ENCODE measurements at regions not wholly inside any gene's neighbourhood (a gene's known extent, or its start where the extent isn't known, plus 50 kb on each side); places are given as distances from the start of the nearest gene placed in this dataset.
A peak's percentile ranks its signal among the peaks of the same experiment; 100 is the strongest.

DNA sequence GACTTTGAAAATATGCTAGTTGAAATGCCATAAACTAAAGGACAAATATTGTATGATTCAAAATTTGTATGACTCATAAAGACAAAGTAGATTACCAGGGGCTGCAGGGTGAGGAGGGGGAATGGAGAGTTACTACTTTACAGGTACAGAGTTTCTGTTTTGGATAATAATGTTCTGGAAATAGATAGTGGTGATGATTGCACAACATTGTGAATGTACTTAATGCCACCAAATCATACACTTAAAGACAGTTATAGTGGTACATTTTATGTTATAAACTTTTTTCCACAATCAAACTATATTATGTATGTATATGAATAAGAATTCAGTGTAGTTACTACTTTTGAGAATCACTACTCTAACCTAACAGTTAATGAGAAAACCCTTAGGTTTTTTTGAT is 368.1 kb downstream of the ZFHX3 start:
- DNase-seq (ENCODE audit: low read depth in 2 of 2) = no peak
- Histone ChIP-seq H4K20me1 (ENCODE audit: control insufficient read depth, extremely low read depth, insufficient read depth, low read length) (no peaks in the 10 kb centered on the region), H3K9me3 (ENCODE audit: control insufficient read depth, insufficient read depth, low read depth, low read length) (no peaks in the 10 kb centered on the region), H3K36me3 (ENCODE audit: control insufficient read depth, insufficient read depth, low read length) (no peaks in the 10 kb centered on the region), H3K27me3 (ENCODE audit: control insufficient read depth, insufficient read depth, low read length) (no peaks in the 10 kb centered on the region), H3K4me3 (replicated peaks in 1 of 4; ENCODE audit: control extremely low read depth in 1 of 4, insufficient read depth in 1 of 4, low read depth in 3 of 4, low read length in 4 of 4) (no peak overlapping the region), H3K4me2 (ENCODE audit: extremely low read depth, insufficient read depth, low read length) (no peak overlapping the region), H3K9ac (ENCODE audit: insufficient read depth, low read length) (no peak overlapping the region), H3K79me2 (ENCODE audit: control insufficient read depth, insufficient read depth, low read length) (no peaks in the 10 kb centered on the region), H3K27ac (ENCODE audit: insufficient read depth, low read length) (no peak overlapping the region), H2AFZ (ENCODE audit: low read length) (no peak overlapping the region), H3K4me1 (ENCODE audit: control insufficient read depth, extremely low read depth, insufficient read depth, low read length) (no peaks in the 10 kb centered on the region)
- TF ChIP-seq EZH2 (IDR thresholded peaks at IDR 0.05; ENCODE audit: low read length, missing control alignments) = no peak
- TF ChIP-seq, protein P1, sequence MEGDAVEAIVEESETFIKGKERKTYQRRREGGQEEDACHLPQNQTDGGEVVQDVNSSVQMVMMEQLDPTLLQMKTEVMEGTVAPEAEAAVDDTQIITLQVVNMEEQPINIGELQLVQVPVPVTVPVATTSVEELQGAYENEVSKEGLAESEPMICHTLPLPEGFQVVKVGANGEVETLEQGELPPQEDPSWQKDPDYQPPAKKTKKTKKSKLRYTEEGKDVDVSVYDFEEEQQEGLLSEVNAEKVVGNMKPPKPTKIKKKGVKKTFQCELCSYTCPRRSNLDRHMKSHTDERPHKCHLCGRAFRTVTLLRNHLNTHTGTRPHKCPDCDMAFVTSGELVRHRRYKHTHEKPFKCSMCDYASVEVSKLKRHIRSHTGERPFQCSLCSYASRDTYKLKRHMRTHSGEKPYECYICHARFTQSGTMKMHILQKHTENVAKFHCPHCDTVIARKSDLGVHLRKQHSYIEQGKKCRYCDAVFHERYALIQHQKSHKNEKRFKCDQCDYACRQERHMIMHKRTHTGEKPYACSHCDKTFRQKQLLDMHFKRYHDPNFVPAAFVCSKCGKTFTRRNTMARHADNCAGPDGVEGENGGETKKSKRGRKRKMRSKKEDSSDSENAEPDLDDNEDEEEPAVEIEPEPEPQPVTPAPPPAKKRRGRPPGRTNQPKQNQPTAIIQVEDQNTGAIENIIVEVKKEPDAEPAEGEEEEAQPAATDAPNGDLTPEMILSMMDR (conservative IDR thresholded peaks at IDR 0.05 in 1 of 2, IDR thresholded peaks at IDR 0.05 in 1 of 2; ENCODE audit: low read depth in 1 of 2, low read length in 2 of 2) = no peak

DNA sequence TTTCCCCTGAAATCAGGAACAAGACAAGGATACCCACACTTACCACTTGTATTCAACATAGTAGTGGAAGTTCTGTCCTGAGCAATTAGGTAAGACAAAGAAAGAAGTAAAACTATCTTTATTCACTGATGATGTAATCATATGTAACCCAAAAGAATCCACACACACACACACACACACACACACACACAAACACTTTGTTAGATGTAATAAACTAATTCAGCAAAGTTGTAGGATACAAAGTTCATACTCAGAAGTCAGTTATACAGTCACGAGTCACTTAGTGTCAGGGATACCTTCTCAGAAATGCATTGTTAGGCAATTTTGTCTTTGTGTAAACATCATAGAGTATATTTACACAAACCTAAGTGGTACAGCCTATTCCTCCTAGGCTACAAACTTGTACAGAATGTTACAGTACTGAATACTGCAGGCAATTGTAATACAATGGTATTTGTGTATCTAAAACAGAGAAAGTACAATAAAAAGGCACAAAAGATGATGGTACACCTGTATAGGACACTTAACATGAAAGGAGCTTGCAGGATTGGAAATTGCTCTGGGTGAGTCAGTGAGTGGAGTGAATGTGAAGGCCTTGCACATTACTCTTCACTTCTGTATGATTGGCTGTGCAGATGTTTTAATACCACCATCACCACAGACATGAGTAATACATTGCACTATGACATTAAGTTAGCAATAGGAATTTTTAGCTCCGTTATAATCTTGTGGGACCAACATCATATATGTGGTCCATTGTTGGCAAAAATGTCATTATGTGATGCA is 370.1 kb downstream of the ZFHX3 start:
- H3K27me3 ChIP-seq (ENCODE audit: control insufficient read depth, insufficient read depth, low read length) = no peaks in the 10 kb centered on the region
- H3K9ac ChIP-seq (ENCODE audit: insufficient read depth, low read length) = no peak overlapping the region
- no peak overlapping the region for H3K27ac ChIP-seq (ENCODE audit: insufficient read depth, low read length)
- TF ChIP-seq, protein P1 (conservative IDR thresholded peaks at IDR 0.05 in 1 of 2, IDR thresholded peaks at IDR 0.05 in 1 of 2; ENCODE audit: low read depth in 1 of 2, low read length in 2 of 2) = no peak
- no peak for TF ChIP-seq EZH2 (IDR thresholded peaks at IDR 0.05; ENCODE audit: low read length, missing control alignments)
- no peaks in the 10 kb centered on the region for H3K4me1 ChIP-seq (ENCODE audit: control insufficient read depth, extremely low read depth, insufficient read depth, low read length)
- H3K4me3 ChIP-seq (replicated peaks in 1 of 4; ENCODE audit: control extremely low read depth in 1 of 4, insufficient read depth in 1 of 4, low read depth in 3 of 4, low read length in 4 of 4) = no peak overlapping the region
- H3K9me3 ChIP-seq (ENCODE audit: control insufficient read depth, insufficient read depth, low read depth, low read length) = no peaks in the 10 kb centered on the region
- no peak overlapping the region for H2AFZ ChIP-seq (ENCODE audit: low read length)
- no peaks in the 10 kb centered on the region for H3K79me2 ChIP-seq (ENCODE audit: control insufficient read depth, insufficient read depth, low read length)
- no peaks in the 10 kb centered on the region for H4K20me1 ChIP-seq (ENCODE audit: control insufficient read depth, extremely low read depth, insufficient read depth, low read length)
- DNase-seq (ENCODE audit: low read depth in 2 of 2) = peak; percentile 74
- no peaks in the 10 kb centered on the region for H3K36me3 ChIP-seq (ENCODE audit: control insufficient read depth, insufficient read depth, low read length)
- H3K4me2 ChIP-seq (ENCODE audit: extremely low read depth, insufficient read depth, low read length) = no peak overlapping the region

DNA sequence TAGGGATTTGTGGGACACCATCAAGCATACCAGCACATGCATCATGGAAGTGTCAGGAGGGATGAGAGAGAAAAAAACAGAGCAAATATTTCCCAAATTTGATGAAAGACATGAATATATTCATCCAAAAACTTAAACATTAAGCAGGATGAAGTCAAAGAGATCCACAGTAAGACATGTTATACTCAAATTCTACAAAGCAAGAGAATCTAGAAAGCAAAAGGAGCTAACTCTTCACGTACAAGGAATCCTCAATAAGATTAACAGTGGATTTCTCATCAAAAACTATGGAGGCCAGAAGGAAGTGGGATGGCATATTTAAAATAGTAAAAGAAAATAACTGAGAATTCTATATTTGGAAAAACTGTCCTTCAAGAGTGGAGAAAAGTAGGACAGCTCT is 374.8 kb downstream of the ZFHX3 start:
- H3K4me1 ChIP-seq (ENCODE audit: control insufficient read depth, extremely low read depth, insufficient read depth, low read length) = no peaks in the 10 kb centered on the region
- peak in 1 of 2 donors; percentile 36 for DNase-seq (ENCODE audit: low read depth in 2 of 2)

More for the DNA sequence above, 374.8 kb downstream of the ZFHX3 start:
- Histone ChIP-seq H3K27ac (ENCODE audit: insufficient read depth, low read length) (no peak overlapping the region), H3K4me2 (ENCODE audit: extremely low read depth, insufficient read depth, low read length) (no peak overlapping the region), H2AFZ (ENCODE audit: low read length) (no peak overlapping the region), H3K9ac (ENCODE audit: insufficient read depth, low read length) (no peak overlapping the region), H3K27me3 (ENCODE audit: control insufficient read depth, insufficient read depth, low read length) (no peaks in the 10 kb centered on the region), H4K20me1 (ENCODE audit: control insufficient read depth, extremely low read depth, insufficient read depth, low read length) (no peaks in the 10 kb centered on the region), H3K4me3 (replicated peaks in 1 of 4; ENCODE audit: control extremely low read depth in 1 of 4, insufficient read depth in 1 of 4, low read depth in 3 of 4, low read length in 4 of 4) (no peak overlapping the region), H3K36me3 (ENCODE audit: control insufficient read depth, insufficient read depth, low read length) (no peaks in the 10 kb centered on the region), H3K79me2 (ENCODE audit: control insufficient read depth, insufficient read depth, low read length) (no peaks in the 10 kb centered on the region), H3K9me3 (ENCODE audit: control insufficient read depth, insufficient read depth, low read depth, low read length) (no peaks in the 10 kb centered on the region)
- TF ChIP-seq, protein P1 (conservative IDR thresholded peaks at IDR 0.05 in 1 of 2, IDR thresholded peaks at IDR 0.05 in 1 of 2; ENCODE audit: low read depth in 1 of 2, low read length in 2 of 2) = no peak
- no peak for TF ChIP-seq EZH2 (IDR thresholded peaks at IDR 0.05; ENCODE audit: low read length, missing control alignments)

Data from fibroblast of lung (primary cell).